ENCODE measurements at regions not wholly inside any gene's neighbourhood (a gene's known extent, or its start where the extent isn't known, plus 50 kb on each side); places are given as distances from the start of the nearest gene placed in this dataset.

GRCh38 chr20:12074111-12074655 lies 156.5 kb downstream of the BTBD3 start:
- no peaks in the 10 kb centered on the region for H3K36me3 ChIP-seq
- no peaks in the 10 kb centered on the region for H3K27me3 ChIP-seq
- DNase-seq = no peak
- H3K4me3 ChIP-seq = no peak overlapping the region
- H3K4me1 ChIP-seq = no peaks in the 10 kb centered on the region
- WGBS, 2 donors = 80 to 83% methylated on average over 3 of the region's 3 CpGs
- ATAC-seq (ENCODE audit: low FRiP score in 2 of 2) = no peak
- no peak overlapping the region for H3K27ac ChIP-seq
- TF ChIP-seq POLR2A (IDR thresholded peaks at IDR 0.05) (no peak), EP300 (IDR thresholded peaks at IDR 0.05) (no peak), POLR2AphosphoS5 (IDR thresholded peaks at IDR 0.05) (no peak)
- TF ChIP-seq, protein P1, sequence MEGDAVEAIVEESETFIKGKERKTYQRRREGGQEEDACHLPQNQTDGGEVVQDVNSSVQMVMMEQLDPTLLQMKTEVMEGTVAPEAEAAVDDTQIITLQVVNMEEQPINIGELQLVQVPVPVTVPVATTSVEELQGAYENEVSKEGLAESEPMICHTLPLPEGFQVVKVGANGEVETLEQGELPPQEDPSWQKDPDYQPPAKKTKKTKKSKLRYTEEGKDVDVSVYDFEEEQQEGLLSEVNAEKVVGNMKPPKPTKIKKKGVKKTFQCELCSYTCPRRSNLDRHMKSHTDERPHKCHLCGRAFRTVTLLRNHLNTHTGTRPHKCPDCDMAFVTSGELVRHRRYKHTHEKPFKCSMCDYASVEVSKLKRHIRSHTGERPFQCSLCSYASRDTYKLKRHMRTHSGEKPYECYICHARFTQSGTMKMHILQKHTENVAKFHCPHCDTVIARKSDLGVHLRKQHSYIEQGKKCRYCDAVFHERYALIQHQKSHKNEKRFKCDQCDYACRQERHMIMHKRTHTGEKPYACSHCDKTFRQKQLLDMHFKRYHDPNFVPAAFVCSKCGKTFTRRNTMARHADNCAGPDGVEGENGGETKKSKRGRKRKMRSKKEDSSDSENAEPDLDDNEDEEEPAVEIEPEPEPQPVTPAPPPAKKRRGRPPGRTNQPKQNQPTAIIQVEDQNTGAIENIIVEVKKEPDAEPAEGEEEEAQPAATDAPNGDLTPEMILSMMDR (IDR thresholded peaks at IDR 0.05) = no peak
- H3K9me3 ChIP-seq = no peaks in the 10 kb centered on the region

GRCh38 chr20:12076200-12076599 lies 158.5 kb downstream of the BTBD3 start:
- 92% methylated on average over 3 of the region's 3 CpGs for WGBS, 2 donors
- H3K4me1 ChIP-seq = no peaks in the 10 kb centered on the region

GRCh38 chr20:12077875-12078274 lies 160.2 kb downstream of the BTBD3 start:
- no peaks in the 10 kb centered on the region for H3K4me1 ChIP-seq
- no peaks in the 10 kb centered on the region for H3K9me3 ChIP-seq
- no peaks in the 10 kb centered on the region for H3K27me3 ChIP-seq
- TF ChIP-seq EP300 (IDR thresholded peaks at IDR 0.05) (no peak), POLR2A (IDR thresholded peaks at IDR 0.05) (no peak), POLR2AphosphoS5 (IDR thresholded peaks at IDR 0.05) (no peak)
- TF ChIP-seq, protein P1 (IDR thresholded peaks at IDR 0.05) = no peak
- H3K36me3 ChIP-seq = no peaks in the 10 kb centered on the region
- DNase-seq (no peak), ATAC-seq (ENCODE audit: low FRiP score in 2 of 2) (no peak)
- WGBS, 2 donors = 70 to 82% methylated on average over 7 of the region's 7 CpGs
- no peak overlapping the region for H3K27ac ChIP-seq
- H3K4me3 ChIP-seq = no peak overlapping the region

More at GRCh38 chr20:12076200-12076599, 158.5 kb downstream of the BTBD3 start:
- H3K27ac ChIP-seq = no peak overlapping the region
- ATAC-seq (ENCODE audit: low FRiP score in 2 of 2) = no peak
- H3K4me3 ChIP-seq = no peak overlapping the region
- H3K36me3 ChIP-seq = no peaks in the 10 kb centered on the region
- DNase-seq = no peak
- TF ChIP-seq POLR2A (IDR thresholded peaks at IDR 0.05) (no peak), EP300 (IDR thresholded peaks at IDR 0.05) (no peak), POLR2AphosphoS5 (IDR thresholded peaks at IDR 0.05) (no peak)
- TF ChIP-seq, protein P1 (IDR thresholded peaks at IDR 0.05) = no peak
- no peaks in the 10 kb centered on the region for H3K9me3 ChIP-seq
- no peaks in the 10 kb centered on the region for H3K27me3 ChIP-seq

DNA sequence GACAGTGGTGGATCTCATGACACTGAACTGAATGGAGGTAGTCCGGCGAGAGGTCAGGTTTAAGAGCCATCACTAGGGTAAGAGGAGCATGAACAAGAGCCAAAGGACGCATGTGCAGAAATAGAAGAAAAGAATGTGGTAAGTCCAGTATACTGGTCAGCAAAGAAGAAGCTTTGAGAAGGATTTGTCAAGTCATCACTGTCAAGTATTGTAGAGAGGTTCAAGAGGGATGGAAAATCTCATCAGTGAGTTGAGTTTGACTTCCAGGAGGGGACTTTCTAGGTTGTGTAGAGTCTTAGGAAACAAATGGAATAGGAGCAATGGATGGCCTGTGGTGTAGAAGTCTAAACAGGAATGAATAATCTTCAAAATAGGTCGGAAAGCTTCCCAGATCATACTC lies 161.8 kb downstream of the BTBD3 start:
- 83 to 87% methylated on average over 4 of the region's 4 CpGs for WGBS, 2 donors
- H3K36me3 ChIP-seq = no peaks in the 10 kb centered on the region
- DNase-seq (no peak), ATAC-seq (ENCODE audit: low FRiP score in 2 of 2) (no peak)
- H3K27me3 ChIP-seq = no peaks in the 10 kb centered on the region
- no peaks in the 10 kb centered on the region for H3K4me1 ChIP-seq
- TF ChIP-seq POLR2A (IDR thresholded peaks at IDR 0.05) (no peak), EP300 (IDR thresholded peaks at IDR 0.05) (no peak)
- TF ChIP-seq, protein P1 (IDR thresholded peaks at IDR 0.05) = no peak
- no peaks in the 10 kb centered on the region for H3K9me3 ChIP-seq
- H3K4me3 ChIP-seq = no peak overlapping the region
- H3K27ac ChIP-seq = no peak overlapping the region

DNA sequence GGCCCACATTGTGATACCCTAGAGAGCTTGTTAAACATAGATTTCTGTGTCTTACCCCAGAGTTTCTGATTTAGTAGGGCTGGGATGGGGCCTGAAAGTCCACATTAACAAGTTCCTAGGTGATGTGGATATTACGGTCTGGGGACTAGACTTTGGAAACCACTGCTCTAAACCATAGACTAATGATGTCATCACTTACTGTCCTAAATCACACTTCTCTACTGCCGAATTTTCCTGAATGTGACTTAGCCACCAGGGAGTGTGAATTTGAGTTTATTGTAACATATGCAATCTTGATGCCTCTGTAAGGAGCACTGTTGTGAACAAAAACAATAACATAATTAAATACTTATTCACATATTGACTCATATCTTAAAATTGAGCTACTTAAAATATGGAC lies 165.6 kb downstream of the BTBD3 start:
- no peaks in the 10 kb centered on the region for H3K9me3 ChIP-seq
- 68 to 96% methylated on average over 2 of the region's 2 CpGs for WGBS, 2 donors
- ATAC-seq (ENCODE audit: low FRiP score in 2 of 2) = no peak
- no peaks in the 10 kb centered on the region for H3K36me3 ChIP-seq
- no peak for DNase-seq
- H3K4me1 ChIP-seq = no peaks in the 10 kb centered on the region
- H3K27ac ChIP-seq = no peak overlapping the region
- no peak overlapping the region for H3K4me3 ChIP-seq
- TF ChIP-seq, protein P1 (IDR thresholded peaks at IDR 0.05) = no peak
- TF ChIP-seq POLR2AphosphoS5 (IDR thresholded peaks at IDR 0.05) (no peak), POLR2A (IDR thresholded peaks at IDR 0.05) (no peak), EP300 (IDR thresholded peaks at IDR 0.05) (no peak)
- H3K27me3 ChIP-seq = no peaks in the 10 kb centered on the region

Measured in upper lobe of left lung (tissue), 6 donors.